NCI-H2081 treated with DMSO at 0.1 percent for 48 hours (cell line): ENCODE measurements at regions not wholly inside any gene's neighbourhood (a gene's known extent, or its start where the extent isn't known, plus 50 kb on each side); places are given as distances from the start of the nearest gene placed in this dataset.
"Not testable (repeated sequence)": the region's sequence is repeated elsewhere in the genome, so short reads cannot be mapped to it uniquely, and the experiment has no call there.

ENCODE experiments used
- DNase-seq: peaks from one replicate; lab custom pipeline; 2025; lab: John Stamatoyannopoulos, UW

DNA sequence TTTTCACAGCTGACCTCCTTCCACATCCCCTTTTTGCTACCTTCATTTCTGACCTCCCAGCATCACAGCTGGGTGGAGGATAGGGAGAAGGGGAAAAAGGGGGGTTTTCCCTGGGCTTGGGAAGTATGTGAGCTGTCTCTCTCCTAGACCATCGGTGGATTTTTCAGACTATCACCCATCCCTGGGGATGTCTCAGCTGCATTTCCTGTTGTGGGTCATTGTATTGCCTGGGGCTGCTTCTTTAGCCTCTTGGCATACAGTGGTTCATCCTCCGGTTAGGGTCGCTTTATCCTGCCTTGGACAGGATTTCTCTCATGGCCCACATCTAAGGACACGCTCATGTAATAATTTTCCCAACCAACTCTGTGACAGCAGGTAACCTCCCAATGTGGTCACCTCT is 142.5 kb upstream of the ARG1 start:
- DNase-seq: no peak

DNA sequence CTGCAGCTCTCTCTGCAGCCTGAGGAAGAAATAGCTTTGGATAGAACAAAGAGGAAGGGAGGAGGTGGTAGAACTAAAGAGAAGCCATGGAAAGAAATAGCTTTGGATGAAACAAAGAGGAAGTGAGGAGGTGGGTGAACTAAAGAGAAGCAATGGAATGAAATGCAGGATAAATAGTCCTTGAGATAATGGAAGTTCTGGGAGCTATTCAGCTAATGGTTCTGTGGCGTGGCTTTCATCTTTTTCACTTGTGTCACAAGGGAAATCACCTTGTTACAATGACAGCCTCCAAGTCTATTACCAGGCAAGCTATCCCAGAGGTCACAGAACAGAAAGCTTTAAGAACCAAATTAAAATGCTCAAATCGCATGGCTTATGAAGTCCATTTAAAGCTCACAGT is 141.3 kb upstream of the ARG1 start:
- no peak for DNase-seq

DNA sequence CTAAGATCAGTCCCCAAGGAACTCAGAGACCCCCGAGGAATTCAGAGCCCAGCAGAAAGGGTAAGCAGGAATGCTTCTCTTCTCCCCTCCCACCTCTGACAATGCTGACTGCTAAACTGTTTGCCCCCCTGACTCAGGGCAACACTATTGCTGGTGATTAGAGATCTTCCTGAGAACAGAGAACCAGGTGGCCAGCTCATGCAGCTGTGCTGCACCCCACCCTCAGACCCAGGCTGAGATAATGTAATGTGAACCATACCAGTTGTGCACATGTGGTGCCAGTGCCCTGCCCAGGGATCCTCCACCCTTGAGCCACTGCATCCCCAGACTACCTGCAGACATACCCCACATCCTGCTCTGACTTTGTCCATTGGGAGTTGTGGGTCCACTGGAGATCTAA is 139.1 kb upstream of the ARG1 start:
- no peak for DNase-seq

DNA sequence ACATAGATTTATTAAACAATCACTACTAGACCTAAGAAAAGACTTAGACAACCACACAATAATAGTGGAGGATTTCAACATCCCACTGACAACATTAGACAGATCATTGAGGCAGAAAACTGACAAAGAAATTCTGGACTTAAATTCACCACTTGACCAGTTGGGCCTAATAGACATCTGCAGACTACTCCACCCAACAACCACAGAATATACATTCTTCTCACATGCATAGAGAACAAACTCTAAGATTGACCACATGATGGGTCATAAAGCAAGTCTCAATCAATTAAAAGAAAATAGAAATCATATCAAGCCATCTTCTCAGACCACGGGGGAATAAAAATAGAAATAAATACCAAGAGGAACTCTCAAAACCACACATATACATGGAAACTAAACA is 136.7 kb upstream of the ARG1 start:
- no peak for DNase-seq

DNA sequence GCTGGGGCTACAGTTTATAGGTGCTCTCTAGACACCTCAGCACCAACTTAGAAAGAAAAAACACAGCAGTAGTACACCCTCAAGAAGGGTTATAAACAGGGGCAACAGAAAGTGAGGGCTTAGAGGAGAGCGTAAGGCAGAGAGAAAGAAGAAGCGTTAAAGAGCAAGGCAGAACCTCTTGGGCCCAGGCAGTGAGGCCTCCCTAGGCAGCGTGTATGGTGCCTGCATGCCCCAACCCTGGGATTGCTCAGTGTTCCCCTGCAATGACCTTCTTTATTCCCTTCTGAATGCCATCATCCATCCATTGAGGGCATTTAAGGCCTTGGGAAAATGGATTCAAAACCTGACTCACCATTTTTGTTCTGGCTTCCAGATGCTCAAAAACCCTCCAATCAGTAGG is 130.0 kb upstream of the ARG1 start:
- no peak for DNase-seq

DNA sequence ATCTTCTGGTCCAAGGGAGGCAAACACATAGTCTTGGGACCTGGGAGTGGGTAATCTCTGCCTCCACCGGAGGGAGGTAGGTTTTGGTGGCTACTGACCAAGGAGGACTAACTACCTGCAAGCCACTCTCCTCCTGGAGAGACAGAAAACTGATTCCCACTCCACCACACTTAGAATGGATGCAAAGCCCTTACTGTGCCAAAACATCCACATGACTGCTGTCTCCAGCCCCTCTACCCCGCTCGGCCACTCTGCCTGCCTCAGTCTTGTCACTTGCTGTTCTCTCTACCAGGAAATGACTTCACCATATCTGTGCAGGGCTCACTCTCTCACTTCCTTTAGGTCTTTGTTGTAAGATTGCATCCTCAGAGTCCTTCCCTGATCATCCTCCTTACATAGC is 129.5 kb upstream of the ARG1 start:
- DNase-seq: no peak

DNA sequence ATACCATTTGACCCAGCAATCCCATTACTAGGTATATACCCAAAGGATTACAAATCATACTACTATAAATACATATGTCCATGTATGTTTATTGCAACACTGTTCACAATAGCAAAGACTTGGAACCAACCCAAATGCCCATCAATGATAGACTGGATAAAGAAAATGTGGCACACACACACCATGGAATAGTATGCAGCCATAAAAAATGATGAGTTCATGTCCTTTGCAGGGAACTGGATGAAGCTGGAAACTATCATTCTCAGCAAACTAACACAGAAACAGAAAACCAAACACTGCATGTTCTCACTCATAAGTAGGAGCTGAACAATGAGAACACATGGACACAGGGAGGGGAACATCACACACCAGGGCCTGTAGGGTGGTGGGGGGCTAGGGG is 127.7 kb upstream of the ARG1 start:
- DNase-seq: not testable (repeated sequence)

DNA sequence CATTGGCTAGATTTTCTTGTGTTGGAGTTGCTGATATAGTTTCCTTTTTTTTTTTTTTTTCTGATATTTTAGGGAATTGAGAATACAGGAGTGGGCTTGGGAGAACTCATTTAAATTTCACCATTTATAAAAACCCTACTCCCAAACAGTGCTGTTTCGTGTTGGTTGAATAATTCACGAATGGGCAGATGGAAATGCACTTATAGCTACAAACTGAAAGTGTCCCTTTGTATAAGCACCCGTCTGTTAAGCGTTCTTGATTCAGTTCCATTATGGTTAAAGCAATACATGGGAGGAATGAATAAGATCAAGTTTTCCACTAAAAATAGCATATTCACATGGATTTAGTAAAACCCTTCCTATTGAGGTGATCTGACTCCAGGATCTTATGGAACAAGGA is 122.2 kb upstream of the ARG1 start:
- DNase-seq: no peak

DNA sequence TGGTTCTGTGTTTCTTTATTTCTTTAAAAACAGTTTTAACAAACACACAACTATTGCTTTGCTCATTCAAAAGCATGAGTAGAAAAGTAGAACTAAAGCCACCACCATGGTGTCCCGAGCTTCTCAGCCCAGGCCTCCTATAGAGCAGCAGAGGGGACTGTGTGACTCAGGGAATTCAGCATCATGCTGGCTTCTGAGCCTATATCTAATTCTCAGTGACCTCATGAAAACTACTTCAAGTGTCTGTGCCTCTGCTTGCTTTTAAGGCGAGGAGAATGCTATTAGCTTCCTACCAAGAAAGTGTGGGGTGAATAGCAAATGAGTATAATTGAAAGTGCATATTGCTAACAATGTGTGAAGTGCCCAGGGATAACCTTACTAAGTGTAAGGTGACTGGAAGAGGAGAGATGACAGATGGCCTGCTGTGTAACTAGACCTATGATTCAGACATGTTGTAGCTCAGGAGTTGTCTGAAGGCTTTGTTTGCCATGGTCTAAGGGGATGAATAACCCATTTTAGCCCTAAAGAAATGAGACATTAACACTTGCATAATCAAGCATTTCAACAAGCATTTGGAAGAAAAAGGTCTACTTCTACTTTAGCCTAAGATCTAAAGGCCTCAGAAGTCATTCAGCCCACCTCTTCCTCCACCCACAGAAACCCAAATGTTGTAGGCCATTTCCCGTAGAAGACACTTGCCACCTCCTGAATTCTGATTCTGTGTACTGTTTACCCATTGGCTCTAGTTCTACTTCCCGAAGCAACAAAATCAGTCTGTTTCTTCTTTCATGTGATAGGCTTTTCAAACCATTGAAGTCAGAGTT is 121.5 kb upstream of the ARG1 start:
- DNase-seq: no peak

DNA sequence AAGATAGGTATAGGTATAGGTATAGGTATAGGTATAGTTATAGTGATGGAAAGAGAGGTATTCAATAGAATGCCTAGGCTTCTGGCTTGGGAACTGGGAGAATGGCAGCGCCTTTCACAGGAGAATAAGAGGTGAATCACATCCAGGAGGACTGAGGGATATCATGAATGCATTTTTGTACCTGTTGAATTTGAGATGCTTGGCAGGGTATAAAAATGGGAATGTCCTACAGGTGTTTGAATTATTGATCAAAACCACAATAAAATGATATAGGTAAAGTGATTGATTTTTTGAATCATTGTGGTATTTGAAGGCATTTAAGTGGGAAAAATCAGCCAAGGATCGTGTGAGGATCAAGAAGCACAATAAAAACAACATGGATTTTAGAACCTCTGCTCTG is 119.2 kb upstream of the ARG1 start:
- DNase-seq: no peak

DNA sequence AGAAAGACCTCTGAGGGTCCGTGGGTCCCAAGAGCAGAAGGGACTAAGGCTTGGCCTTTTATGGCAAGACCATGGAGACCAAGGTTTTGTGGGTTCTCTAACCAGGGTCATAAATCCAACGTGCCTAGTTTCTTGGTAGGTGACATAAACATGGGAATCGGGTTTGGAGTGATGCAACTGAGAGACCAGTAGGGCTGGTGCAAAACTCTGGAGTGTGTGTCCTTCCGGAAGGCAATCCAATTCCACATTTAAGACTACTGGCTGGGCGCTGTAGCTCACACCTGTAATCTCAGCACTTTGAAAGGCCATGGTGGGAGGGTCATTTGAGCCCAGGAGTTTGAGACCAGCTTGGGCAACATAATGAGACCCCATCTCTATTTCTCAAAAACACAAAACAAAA is 116.5 kb upstream of the ARG1 start:
- DNase-seq: no peak

DNA sequence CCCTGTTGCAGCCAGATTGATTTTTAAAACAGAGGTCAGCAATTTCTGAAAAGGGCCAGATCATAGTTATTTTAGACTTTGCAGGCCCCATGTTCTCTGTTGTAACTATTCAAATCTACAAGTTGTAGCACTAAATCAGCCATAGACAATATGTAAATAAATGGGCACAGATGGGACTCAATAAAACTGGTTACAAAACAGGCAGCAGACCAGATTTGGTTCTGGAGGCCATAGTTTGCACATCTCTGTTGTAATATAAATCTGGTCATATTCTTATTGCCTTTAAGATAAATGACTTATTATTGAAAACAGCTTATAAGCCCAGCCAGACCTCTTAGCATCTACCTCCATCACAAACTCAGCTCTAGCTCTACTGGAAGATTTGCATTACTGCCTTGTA is 114.0 kb upstream of the ARG1 start:
- no peak for DNase-seq

DNA sequence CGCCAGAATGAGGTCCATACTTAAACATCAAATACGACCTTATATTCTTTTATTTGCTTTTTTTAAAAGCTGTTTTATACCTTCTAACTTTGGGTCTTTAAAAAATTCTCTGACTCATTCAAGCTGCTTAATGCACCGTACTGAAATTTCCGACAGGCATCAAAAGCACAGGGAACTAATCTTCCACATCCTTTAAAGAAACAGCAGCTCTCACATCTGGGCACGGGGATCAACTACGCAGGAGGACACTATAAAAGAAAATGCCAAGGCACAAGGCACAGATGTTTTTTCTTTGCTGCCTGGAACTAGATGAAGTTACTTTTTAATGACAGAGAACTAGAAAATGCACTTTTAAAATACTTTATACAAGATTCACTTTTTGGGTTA is 112.4 kb upstream of the ARG1 start:
- no peak for DNase-seq

DNA sequence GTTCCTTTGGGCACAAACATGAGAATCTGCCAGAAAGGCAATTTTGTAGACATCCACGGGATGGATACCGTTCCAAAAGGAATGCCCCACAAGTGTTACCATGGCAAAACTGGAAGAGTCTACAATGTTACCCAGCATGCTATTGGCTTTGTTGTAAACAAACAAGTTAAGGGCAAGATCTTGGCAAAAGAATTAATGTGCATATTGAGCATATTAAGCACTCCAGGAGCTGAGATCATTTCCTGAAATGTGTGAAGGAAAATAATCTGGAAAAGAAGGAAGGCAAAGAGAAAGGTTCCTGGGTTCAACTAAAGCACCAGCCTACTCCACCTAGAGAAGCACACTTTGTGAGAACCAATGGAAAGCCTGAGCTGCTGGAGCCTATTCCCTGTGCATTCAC is 103.9 kb upstream of the ARG1 start:
- DNase-seq: no peak

DNA sequence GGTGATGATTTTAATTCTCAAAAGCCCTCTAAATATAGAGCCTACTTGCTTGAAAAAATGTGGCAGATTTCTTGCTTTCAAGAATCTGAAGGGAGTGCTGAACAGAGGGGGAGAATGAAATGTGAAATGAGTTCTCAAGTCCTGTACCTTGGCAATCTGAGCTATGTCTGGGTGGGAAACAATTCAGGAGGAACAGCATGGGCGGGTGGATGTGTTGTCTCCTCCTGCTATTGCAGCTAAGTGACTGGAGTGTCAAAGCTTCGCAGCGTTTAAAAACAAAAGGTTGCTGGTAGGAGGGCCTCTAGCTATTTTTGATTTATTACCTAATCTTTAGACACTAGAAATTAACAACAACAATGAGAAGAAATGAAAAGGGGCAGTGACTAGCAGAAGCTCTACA is 102.5 kb upstream of the ARG1 start:
- no peak for DNase-seq

DNA sequence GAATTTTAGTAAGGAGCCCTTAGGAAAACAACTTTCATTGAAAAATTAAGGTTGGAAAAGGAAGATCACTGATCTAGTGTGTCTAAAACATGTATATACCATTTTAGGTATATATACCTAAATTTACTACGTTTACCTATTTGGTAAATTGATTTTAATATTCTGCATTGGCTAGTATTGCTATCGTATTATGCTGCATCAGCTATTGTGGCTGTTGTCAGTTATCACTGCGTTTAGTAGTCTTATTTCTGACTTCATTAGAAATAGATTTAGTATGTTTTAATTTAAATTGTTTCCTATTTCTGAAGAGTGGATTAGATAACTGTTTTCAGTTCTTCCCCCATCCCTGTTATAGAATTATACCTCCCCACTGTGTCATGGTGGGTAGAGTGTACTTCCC is 101.7 kb upstream of the ARG1 start:
- no peak for DNase-seq

DNA sequence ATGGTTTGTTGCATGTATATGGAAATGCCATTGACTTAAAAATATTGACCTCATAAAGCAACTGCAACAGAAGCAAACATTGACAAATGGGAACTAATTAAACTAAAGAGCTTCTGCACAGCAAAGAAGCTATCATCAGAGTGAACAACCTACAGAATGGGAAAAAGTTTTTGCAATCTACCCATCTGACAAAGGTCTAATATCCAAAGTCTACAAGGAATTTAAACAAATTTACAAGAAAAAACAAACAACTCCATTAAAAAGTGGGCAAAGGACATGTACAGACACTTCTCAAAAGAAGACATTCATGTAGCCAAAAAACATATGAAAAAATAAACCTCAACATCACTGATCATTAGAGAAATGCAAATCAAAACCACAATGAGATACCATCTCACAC is 99.7 kb upstream of the ARG1 start:
- not testable (repeated sequence) for DNase-seq

DNA sequence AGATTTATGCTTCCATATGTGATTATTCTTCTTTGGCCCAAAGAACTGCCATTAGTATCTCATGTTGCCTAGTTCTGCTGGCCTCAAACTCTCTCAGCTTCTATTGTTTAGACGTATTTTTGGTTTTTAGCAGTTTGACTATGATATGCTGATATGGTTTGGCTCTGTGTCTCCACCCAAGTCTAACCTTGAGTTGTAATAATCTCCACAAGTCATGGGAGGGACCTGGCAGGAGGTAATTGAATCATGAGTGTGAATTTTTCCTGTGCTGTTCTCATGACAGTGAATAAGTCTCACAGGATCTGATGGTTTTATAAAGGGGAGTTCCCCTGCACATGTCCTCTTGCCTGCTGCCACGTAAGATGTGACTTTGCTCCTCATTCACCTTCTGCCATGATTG is 96.7 kb upstream of the ARG1 start:
- DNase-seq: no peak

DNA sequence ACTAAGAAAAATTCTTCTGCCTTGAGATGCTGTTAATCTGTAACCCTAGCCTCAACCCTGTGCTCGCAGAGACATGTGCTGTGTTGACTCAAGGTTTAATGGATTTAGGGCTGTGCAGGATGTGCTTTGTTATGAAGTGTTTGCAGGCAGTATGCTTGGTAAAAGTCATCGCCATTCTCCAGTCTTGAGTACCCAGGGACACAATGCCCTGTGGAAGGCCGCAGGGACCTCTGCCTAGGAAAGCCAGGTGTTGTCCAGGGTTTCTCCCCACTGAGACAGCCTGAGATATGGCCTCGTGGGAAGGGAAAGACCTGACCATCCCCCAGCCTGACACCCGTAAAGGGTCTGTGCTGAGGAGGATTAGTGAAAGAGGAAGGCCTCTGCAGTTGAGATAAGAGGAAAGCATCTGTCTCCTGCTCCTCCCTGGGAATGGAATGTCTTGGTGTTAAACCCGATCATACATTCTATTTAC is 94.2 kb upstream of the ARG1 start:
- not testable (repeated sequence) for DNase-seq

DNA sequence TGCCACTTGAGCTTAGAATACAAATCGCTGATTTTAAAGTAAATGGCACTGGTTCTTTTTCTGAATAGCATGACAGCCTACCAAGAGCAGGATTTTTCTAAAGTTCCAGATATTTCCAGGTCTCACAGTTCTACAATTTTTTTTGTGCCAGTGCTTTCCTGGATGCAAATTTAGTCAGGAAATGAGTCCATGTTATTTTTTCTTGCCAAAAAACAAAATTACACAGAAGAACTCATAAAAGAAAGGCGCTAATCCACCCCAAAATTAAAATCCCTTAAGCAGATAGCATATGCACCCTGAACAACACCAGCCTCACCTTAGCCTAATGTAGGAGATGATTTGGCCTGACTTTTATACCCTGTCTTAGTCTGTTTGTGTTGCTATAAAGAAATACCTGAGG is 86.4 kb upstream of the ARG1 start:
- no peak for DNase-seq

DNA sequence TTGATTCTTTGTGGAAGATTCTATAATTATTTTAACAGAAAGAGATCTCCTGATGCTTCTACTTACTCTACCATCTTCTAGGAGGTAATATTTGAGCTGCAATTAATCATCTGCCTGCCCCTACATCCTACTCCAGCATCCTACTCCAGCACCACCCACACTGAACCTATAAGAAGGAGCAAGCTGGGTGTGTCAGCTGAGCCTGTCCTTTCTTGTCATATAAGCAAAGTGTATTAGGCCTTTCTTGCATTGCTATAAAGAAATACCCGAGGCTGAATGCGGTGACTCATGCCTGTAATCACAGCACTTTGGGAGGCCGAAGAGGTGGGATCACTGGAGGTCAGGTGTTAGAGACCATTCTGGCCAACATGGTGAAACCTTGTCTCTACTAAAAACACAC is 84.2 kb upstream of the ARG1 start:
- DNase-seq: no peak

DNA sequence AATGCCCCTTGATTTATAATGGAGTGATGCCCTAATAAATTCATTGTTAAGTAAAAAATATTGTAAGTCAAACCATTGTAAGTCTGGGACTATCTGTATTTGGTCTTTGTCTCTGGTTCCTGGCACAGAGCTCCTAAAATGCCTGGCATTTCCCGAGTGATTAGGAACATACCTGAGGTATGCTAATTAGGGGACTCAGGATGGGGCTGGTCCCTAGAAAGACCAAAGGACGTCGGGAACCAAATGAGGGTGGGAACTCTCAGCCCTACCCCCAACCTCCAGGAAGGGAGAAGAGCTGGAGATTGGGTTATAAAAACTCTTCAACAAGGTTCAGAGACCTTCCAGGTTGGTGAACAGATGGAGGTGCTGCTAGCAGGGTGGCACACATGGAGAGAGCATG is 82.6 kb upstream of the ARG1 start:
- no peak for DNase-seq

DNA sequence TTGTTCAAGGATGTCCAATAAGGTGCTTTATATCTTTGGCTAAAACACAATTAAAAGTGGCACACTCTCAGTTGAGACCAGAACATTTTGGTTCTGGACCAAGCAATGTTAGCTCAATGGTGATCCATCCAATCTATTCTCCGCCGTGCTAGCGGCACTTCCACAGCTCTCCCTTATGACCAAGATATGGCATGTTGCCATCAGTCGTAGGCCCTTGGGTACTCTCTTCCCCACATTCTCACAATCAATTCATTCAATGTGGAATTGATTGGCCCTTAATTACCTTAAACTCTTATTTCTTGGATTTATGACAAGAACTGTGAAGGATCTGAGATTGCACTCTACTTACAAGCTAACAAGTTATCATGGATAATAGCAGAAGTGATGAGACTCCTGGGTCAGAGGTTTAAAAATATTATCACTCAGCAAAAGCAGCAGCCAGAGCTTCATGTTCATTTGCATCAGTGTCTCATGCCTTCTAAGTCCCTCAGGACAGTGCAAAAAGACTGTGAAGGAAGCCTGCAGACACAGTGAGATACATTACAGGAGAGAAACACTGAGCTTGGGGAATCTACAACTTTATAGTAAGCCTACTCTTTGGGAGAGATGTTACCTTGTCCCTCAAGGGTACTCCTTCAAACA is 80.0 kb upstream of the ARG1 start:
- DNase-seq: no peak

DNA sequence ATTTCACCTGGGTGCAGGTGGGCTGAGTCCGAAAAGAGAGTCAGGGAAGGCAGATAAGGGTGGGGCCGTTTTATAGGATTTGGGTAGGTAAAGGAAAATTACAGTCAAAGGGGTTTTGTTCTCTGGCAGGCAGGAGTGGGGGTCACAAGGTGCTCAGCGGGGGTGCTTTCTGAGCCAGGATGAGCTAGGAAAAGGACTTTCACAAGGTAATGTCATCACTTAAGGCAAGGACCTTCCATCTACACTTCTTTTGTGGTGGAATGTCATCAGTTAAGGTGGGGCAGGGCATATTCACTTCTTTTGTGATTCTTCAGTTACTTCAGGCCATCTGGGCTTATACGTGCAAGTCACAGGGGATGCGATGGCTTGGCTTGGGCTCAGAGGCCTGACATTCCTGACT is 68.6 kb upstream of the ARG1 start:
- not testable (repeated sequence) for DNase-seq
